Esophagus muscularis mucosa (tissue), 3 donors: ENCODE measurements at regions not wholly inside any gene's neighbourhood (a gene's known extent, or its start where the extent isn't known, plus 50 kb on each side); places are given as distances from the start of the nearest gene placed in this dataset.

ENCODE experiments used
- CTCF ChIP-seq, 3 experiments: fragments of 200-600 bp in 2 of 3; fragments of 450-650 bp in 1 of 3; sonication (generic) in 2 of 3; IDR thresholded peaks; one replicate each; pipeline ENCODE4 v1.5.1; 2017 to 2019; ENCODE audit warnings: antibody characterized with exemption in 3 of 3, mild to moderate bottlenecking in 2 of 3, moderate library complexity in 1 of 3
- POLR2A ChIP-seq: fragments of 450-650 bp; IDR thresholded peaks from one replicate; pipeline ENCODE4 v1.6.1; 2017; ENCODE audit warnings: antibody characterized with exemption, moderate library complexity, mild to moderate bottlenecking, low read depth

DNA sequence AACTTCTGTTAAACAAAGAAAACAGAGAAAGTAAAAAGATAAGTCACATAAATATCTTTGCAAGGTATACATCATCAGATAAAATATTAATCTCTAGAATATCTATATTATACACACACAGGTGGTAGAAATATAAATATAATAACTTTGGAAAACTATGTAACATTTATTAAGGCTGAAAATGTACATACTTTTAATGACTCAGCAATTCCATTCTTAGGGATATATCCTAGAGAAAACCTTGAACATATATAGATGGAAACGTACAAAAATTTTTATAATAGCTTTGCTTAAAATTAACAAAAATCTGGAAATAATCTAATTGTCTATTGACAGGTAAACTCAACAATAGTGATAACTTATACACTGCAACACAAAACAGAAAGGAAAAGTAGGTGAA is 381.3 kb downstream of the GPD2 start:
- TF ChIP-seq CTCF (IDR thresholded peaks at IDR 0.05) (no peak), POLR2A (no peak)
